ENCODE measurements at regions not wholly inside any gene's neighbourhood (a gene's known extent, or its start where the extent isn't known, plus 50 kb on each side); places are given as distances from the start of the nearest gene placed in this dataset.

DNA sequence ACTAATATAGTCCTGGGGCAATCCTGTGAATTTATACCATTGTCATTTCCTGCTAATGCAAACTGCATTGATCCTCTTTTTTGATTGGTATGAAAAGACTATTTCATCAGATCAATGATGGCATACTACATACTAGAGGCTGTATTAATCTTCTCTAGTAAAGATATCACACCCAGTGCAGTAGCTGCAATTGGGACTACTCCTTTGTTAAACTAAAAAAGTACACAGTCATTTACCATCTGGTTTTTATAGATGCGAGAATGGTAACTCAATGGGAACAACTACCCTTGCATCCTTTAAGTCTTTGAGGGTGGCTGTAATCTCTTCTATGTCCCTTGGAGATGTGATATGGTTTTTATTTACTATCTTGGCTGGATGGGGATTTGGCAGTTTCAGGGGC, 80.2 kb upstream of the STK38L start:
- H3K4me1 ChIP-seq (ENCODE audit: control insufficient read depth, insufficient read depth, low read length): peaks cover 3% of the 10 kb centered on the region; the same call in 1 of the 2 replicates
- 0% methylated on average over 1 of the region's 1 CpG for WGBS (ENCODE audit: insufficient coverage, insufficient replicate concordance, low lambda C conversion rate, missing lambda C conversion rate)
- H2AFZ ChIP-seq (ENCODE audit: control insufficient read depth, low read depth, low read length): no peak overlapping the region
- H3K36me3 ChIP-seq (ENCODE audit: control insufficient read depth in 2 of 2, insufficient read depth in 2 of 2, low read length in 1 of 2): no peaks in the 10 kb centered on the region
- no peak overlapping the region for H3K9ac ChIP-seq (ENCODE audit: control insufficient read depth, insufficient read depth, low read length)
- no TSS peak for BruUV-seq (replicated peaks)
- FAIRE-seq (no peak), DNase-seq (ENCODE audit: low read depth, low spot score) (no peak), ATAC-seq (peak; percentile 11; the same call in 2 of the 3 replicates)
- in situ Hi-C loops (cut with MboI) (no loop called here), intact Hi-C loops (cut with micrococcal nuclease; ENCODE audit: unreplicated experiment) (loop anchor here (5.0 kb wide), 2 partner anchors 43 to 58 kb away; no protein-coding TSS in a partner anchor)
- ChIA-PET RAD21 (ENCODE audit: unreplicated experiment) (interaction anchor here (0.8 to 4.9 kb wide), 13 partner anchors 11 to 142 kb away, joined by 3 to 85 read pairs (median 4); no protein-coding TSS in a partner anchor), SMC1A (ENCODE audit: uncharacterized antibody, unreplicated experiment) (interaction anchor here (0.6 to 7.7 kb wide), 12 partner anchors 8 to 171 kb away, joined by 3 to 140 read pairs (median 5); no protein-coding TSS in a partner anchor), CTCF (interaction anchor here (0.7 to 2.6 kb wide), 7 partner anchors 11 to 141 kb away, joined by 3 to 19 read pairs (median 6); no protein-coding TSS in a partner anchor), POLR2A (interaction anchor here (0.5 to 5.3 kb wide), 7 partner anchors 10 to 49 kb away, joined by 3 to 29 read pairs (median 6); no protein-coding TSS in a partner anchor)
- peaks cover 2% of the 10 kb centered on the region; the same call in 2 of the 3 replicates for H3K9me3 ChIP-seq (replicated peaks; ENCODE audit: control insufficient read depth, insufficient read depth, low read length)
- no peaks in the 10 kb centered on the region for H3K27me3 ChIP-seq (replicated peaks in 1 of 2; ENCODE audit: control insufficient read depth in 2 of 2, insufficient read depth in 2 of 2, low read length in 1 of 2)
- H3K79me2 ChIP-seq (ENCODE audit: control insufficient read depth, insufficient read depth, low read length): no peaks in the 10 kb centered on the region
- H3K4me3 ChIP-seq: no peak overlapping the region
- H4K20me1 ChIP-seq (ENCODE audit: control insufficient read depth, insufficient read depth): no peaks in the 10 kb centered on the region
- peak overlapping the region; percentile 7; the same call in 1 of the 2 replicates for H3K4me2 ChIP-seq (ENCODE audit: control insufficient read depth, insufficient read depth)
- peak overlapping the region; percentile 6; the same call in 1 of the 2 replicates for H3K27ac ChIP-seq (ENCODE audit: control insufficient read depth, insufficient read depth)
- TF ChIP-seq SUPT20H (IDR thresholded peaks at IDR 0.05; ENCODE audit: borderline replicate concordance, control insufficient read depth, low read depth, low read length): no peak
- no peak for TF ChIP-seq SREBF2 (IDR thresholded peaks at IDR 0.05; ENCODE audit: low read length)
- no peak for TF ChIP-seq PAX5 (IDR thresholded peaks at IDR 0.05; ENCODE audit: borderline replicate concordance, low read depth, low read length)
- no peak for TF ChIP-seq RCOR1 (conservative IDR thresholded peaks at IDR 0.05; ENCODE audit: low read depth, low read length)
- no peak for TF ChIP-seq WRNIP1 (IDR thresholded peaks at IDR 0.05; ENCODE audit: borderline replicate concordance, low read depth, low read length)
- no peak for TF ChIP-seq TAF1 (IDR thresholded peaks at IDR 0.05; ENCODE audit: borderline replicate concordance, low read depth, low read length)
- no peak for TF ChIP-seq TARDBP (IDR thresholded peaks at IDR 0.05; ENCODE audit: borderline replicate concordance)
- TF ChIP-seq, protein P1, sequence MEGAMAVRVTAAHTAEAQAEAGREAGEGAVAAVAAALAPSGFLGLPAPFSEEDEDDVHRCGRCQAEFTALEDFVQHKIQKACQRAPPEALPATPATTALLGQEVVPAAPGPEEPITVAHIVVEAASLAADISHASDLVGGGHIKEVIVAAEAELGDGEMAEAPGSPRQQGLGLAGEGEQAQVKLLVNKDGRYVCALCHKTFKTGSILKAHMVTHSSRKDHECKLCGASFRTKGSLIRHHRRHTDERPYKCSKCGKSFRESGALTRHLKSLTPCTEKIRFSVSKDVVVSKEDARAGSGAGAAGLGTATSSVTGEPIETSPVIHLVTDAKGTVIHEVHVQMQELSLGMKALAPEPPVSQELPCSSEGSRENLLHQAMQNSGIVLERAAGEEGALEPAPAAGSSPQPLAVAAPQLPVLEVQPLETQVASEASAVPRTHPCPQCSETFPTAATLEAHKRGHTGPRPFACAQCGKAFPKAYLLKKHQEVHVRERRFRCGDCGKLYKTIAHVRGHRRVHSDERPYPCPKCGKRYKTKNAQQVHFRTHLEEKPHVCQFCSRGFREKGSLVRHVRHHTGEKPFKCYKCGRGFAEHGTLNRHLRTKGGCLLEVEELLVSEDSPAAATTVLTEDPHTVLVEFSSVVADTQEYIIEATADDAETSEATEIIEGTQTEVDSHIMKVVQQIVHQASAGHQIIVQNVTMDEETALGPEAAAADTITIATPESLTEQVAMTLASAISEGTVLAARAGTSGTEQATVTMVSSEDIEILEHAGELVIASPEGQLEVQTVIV (IDR thresholded peaks at IDR 0.05; ENCODE audit: borderline replicate concordance, partially characterized antibody): no peak
- TF ChIP-seq MXI1 (IDR thresholded peaks at IDR 0.05; ENCODE audit: low read depth, low read length): no peak
- no peak for TF ChIP-seq ETV6 (conservative IDR thresholded peaks at IDR 0.05 in 1 of 2, IDR thresholded peaks at IDR 0.05 in 1 of 2; ENCODE audit: borderline replicate concordance in 1 of 2, low read depth in 1 of 2)
- TF ChIP-seq, protein P2, sequence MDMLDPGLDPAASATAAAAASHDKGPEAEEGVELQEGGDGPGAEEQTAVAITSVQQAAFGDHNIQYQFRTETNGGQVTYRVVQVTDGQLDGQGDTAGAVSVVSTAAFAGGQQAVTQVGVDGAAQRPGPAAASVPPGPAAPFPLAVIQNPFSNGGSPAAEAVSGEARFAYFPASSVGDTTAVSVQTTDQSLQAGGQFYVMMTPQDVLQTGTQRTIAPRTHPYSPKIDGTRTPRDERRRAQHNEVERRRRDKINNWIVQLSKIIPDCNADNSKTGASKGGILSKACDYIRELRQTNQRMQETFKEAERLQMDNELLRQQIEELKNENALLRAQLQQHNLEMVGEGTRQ (IDR thresholded peaks at IDR 0.05; ENCODE audit: borderline replicate concordance, low read depth, low read length): no peak
- TF ChIP-seq POLR2A (IDR thresholded peaks at IDR 0.05; ENCODE audit: low read depth, low read length): no peak
- no peak for TF ChIP-seq CBX3 (IDR thresholded peaks at IDR 0.05; ENCODE audit: borderline replicate concordance, low read depth)
- TF ChIP-seq, protein P3, sequence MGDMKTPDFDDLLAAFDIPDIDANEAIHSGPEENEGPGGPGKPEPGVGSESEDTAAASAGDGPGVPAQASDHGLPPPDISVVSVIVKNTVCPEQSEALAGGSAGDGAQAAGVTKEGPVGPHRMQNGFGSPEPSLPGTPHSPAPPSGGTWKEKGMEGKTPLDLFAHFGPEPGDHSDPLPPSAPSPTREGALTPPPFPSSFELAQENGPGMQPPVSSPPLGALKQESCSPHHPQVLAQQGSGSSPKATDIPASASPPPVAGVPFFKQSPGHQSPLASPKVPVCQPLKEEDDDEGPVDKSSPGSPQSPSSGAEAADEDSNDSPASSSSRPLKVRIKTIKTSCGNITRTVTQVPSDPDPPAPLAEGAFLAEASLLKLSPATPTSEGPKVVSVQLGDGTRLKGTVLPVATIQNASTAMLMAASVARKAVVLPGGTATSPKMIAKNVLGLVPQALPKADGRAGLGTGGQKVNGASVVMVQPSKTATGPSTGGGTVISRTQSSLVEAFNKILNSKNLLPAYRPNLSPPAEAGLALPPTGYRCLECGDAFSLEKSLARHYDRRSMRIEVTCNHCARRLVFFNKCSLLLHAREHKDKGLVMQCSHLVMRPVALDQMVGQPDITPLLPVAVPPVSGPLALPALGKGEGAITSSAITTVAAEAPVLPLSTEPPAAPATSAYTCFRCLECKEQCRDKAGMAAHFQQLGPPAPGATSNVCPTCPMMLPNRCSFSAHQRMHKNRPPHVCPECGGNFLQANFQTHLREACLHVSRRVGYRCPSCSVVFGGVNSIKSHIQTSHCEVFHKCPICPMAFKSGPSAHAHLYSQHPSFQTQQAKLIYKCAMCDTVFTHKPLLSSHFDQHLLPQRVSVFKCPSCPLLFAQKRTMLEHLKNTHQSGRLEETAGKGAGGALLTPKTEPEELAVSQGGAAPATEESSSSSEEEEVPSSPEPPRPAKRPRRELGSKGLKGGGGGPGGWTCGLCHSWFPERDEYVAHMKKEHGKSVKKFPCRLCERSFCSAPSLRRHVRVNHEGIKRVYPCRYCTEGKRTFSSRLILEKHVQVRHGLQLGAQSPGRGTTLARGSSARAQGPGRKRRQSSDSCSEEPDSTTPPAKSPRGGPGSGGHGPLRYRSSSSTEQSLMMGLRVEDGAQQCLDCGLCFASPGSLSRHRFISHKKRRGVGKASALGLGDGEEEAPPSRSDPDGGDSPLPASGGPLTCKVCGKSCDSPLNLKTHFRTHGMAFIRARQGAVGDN (IDR thresholded peaks at IDR 0.05): no peak
- TF ChIP-seq, protein P4, sequence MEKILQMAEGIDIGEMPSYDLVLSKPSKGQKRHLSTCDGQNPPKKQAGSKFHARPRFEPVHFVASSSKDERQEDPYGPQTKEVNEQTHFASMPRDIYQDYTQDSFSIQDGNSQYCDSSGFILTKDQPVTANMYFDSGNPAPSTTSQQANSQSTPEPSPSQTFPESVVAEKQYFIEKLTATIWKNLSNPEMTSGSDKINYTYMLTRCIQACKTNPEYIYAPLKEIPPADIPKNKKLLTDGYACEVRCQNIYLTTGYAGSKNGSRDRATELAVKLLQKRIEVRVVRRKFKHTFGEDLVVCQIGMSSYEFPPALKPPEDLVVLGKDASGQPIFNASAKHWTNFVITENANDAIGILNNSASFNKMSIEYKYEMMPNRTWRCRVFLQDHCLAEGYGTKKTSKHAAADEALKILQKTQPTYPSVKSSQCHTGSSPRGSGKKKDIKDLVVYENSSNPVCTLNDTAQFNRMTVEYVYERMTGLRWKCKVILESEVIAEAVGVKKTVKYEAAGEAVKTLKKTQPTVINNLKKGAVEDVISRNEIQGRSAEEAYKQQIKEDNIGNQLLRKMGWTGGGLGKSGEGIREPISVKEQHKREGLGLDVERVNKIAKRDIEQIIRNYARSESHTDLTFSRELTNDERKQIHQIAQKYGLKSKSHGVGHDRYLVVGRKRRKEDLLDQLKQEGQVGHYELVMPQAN (conservative IDR thresholded peaks at IDR 0.05): no peak

Measured in GM12878 (cell line).